Upper lobe of left lung (tissue), 6 donors: ENCODE measurements at regions not wholly inside any gene's neighbourhood (a gene's known extent, or its start where the extent isn't known, plus 50 kb on each side); places are given as distances from the start of the nearest gene placed in this dataset.

ENCODE experiments used
- ATAC-seq, 2 donors: fragments of 200-7000 bp; cut with Tn5 transposase; one replicate each; pipeline ENCODE4 v1.9.1; 2022; ENCODE audit warnings: mild to moderate bottlenecking in 2 of 2, moderate library complexity in 2 of 2; ENCODE audit not compliant: low FRiP score in 2 of 2
- DNase-seq, 2 donors: peaks; one replicate each; pipeline ENCODE4 v3.0.0-alpha.2; 2019 to 2020
- H3K27ac ChIP-seq, 4 donors: fragments of 200-600 bp; sonication (generic); one replicate each; pipeline ENCODE4 v1.5.1; 2016 to 2019
- H3K27me3 ChIP-seq, 4 donors: fragments of 200-600 bp; sonication (generic); one replicate each; pipeline ENCODE4 v1.5.1; 2017 to 2019
- H3K36me3 ChIP-seq, 4 donors: fragments of 200-600 bp; sonication (generic); one replicate each; pipeline ENCODE4 v1.5.1; 2016 to 2019
- H3K4me1 ChIP-seq, 4 donors: fragments of 200-600 bp; sonication (generic); one replicate each; pipeline ENCODE4 v1.5.1; 2018 to 2019
- H3K4me3 ChIP-seq, 4 donors: fragments of 200-600 bp; sonication (generic); one replicate each; pipeline ENCODE4 v1.5.1; 2017 to 2019; ENCODE audit warnings: mild to moderate bottlenecking in 2 of 4, moderate library complexity in 1 of 4
- H3K9me3 ChIP-seq, 4 donors: fragments of 200-600 bp; sonication (generic); one replicate each; pipeline ENCODE4 v1.5.1; 2018 to 2019
- EP300 ChIP-seq, 4 donors: sonication (generic); formaldehyde crosslinking; IDR thresholded peaks; one replicate each; pipeline ENCODE4 v1.5.1; 2017; ENCODE audit warnings: antibody characterized with exemption in 4 of 4, control low read depth in 2 of 4
- POLR2A ChIP-seq, 4 donors: fragments of 450-650 bp; IDR thresholded peaks; one replicate each; pipeline ENCODE4 v1.5.1; 2016 to 2017; ENCODE audit warnings: antibody characterized with exemption in 4 of 4, mild to moderate bottlenecking in 2 of 4
- POLR2AphosphoS5 ChIP-seq, 2 donors: sonication (generic); formaldehyde crosslinking; IDR thresholded peaks; one replicate each; pipeline ENCODE4 v1.5.1; 2017; ENCODE audit warnings: antibody characterized with exemption in 2 of 2
- WGBS, 2 donors: methylation state at CpG; one replicate each; pipeline ENCODE4 v1.1.5; 2017 to 2018; 5-methylcytosine and 5-hydroxymethylcytosine counted together
- TF ChIP-seq, protein P1 (sequence below), 6 experiments: fragments of 450-650 bp in 4 of 6; fragments of 200-600 bp in 2 of 6; sonication (generic) in 2 of 6; IDR thresholded peaks; one replicate each; pipeline ENCODE4 v1.5.1; 2016 to 2019; ENCODE audit warnings: antibody characterized with exemption in 6 of 6
- donor health status: DM: no; HTN: no; CAD: no; lungs with moderate emphysema.
- donor health status: DM: no; HTN: yes; CAD: no; lungs with severe emphysema.

DNA sequence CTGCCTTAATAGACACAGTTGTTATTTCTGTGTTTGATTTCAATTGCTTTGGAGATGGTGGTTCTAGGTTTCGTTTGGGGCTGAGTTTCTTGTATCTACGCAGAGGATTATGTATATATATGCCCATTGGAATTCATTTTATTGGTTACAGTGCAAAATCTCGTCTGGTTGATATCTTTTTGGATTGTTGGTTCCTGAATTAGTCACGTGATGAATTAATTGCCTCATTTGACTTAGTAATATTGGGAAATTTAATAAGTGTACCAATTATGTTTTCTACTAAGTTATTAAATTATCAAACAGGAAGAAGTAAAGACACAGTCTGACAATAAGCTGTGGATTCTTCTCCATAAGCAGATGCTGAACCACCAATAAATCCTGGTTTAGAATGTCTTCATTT, 467.9 kb upstream of the TENM3 start:
- Histone ChIP-seq H3K9me3 (no peaks in the 10 kb centered on the region), H3K27ac (no peak overlapping the region), H3K4me1 (no peaks in the 10 kb centered on the region), H3K36me3 (no peaks in the 10 kb centered on the region), H3K4me3 (no peak overlapping the region), H3K27me3 (no peaks in the 10 kb centered on the region)
- TF ChIP-seq, protein P1, sequence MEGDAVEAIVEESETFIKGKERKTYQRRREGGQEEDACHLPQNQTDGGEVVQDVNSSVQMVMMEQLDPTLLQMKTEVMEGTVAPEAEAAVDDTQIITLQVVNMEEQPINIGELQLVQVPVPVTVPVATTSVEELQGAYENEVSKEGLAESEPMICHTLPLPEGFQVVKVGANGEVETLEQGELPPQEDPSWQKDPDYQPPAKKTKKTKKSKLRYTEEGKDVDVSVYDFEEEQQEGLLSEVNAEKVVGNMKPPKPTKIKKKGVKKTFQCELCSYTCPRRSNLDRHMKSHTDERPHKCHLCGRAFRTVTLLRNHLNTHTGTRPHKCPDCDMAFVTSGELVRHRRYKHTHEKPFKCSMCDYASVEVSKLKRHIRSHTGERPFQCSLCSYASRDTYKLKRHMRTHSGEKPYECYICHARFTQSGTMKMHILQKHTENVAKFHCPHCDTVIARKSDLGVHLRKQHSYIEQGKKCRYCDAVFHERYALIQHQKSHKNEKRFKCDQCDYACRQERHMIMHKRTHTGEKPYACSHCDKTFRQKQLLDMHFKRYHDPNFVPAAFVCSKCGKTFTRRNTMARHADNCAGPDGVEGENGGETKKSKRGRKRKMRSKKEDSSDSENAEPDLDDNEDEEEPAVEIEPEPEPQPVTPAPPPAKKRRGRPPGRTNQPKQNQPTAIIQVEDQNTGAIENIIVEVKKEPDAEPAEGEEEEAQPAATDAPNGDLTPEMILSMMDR (IDR thresholded peaks at IDR 0.05) = no peak
- no peak for TF ChIP-seq POLR2A (IDR thresholded peaks at IDR 0.05)
- TF ChIP-seq POLR2AphosphoS5 (IDR thresholded peaks at IDR 0.05) = no peak
- TF ChIP-seq EP300 (IDR thresholded peaks at IDR 0.05) = no peak
- 76 to 77% methylated on average over 4 of the region's 4 CpGs for WGBS, 2 donors
- ATAC-seq (no peak), DNase-seq (no peak)

DNA sequence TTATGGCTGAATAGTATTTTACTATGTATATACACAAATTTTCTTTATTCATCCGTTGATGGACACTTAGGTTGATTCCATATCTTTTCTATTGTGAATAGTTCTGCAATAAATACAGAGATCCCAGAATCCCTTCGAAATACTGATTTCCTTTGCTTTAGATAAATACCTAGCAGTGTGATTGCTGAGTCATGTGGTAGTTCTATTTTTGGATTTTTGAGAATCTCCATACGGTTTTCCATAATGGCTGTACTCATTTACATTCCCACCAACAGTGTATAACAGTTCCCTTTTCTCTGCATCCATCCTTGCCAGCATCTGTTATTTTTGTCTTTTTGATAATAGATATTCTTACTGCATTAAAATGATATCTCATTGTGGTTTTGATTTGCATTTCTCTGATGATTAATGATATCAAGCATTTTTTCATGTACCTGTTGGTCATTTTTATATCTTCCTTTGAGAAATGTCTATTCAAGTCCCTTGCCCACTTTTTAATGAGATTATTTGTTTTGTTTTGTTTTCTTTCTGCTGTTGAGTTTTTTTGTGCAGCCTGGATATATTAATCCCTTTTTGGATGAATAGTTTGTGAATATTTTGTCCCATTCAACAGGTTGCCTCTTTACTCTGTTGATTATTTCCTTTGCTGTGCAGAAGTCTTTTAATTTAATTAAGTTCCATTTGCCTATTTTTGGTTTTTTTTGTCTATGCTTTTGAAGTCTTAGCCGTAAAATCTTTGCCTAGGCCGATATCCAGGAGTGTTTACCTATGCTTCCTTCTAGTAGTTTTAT, 466.7 kb upstream of the TENM3 start:
- no peak for ATAC-seq
- no peak overlapping the region for H3K27ac ChIP-seq
- TF ChIP-seq EP300 (IDR thresholded peaks at IDR 0.05) (no peak), POLR2AphosphoS5 (IDR thresholded peaks at IDR 0.05) (no peak), POLR2A (IDR thresholded peaks at IDR 0.05) (no peak)
- TF ChIP-seq, protein P1 (IDR thresholded peaks at IDR 0.05) = no peak
- no peaks in the 10 kb centered on the region for H3K36me3 ChIP-seq
- H3K4me3 ChIP-seq = no peak overlapping the region
- H3K27me3 ChIP-seq = no peaks in the 10 kb centered on the region
- WGBS, 2 donors = 80 to 83% methylated on average over 5 of the region's 5 CpGs
- no peaks in the 10 kb centered on the region for H3K4me1 ChIP-seq
- no peaks in the 10 kb centered on the region for H3K9me3 ChIP-seq
- no peak for DNase-seq

GRCh38 chr4:181777518-181777917, 465.7 kb upstream of the TENM3 start:
- 56 to 79% methylated on average over 2 of the region's 2 CpGs for WGBS, 2 donors
- TF ChIP-seq EP300 (IDR thresholded peaks at IDR 0.05) (no peak), POLR2A (IDR thresholded peaks at IDR 0.05) (no peak), POLR2AphosphoS5 (IDR thresholded peaks at IDR 0.05) (no peak)
- TF ChIP-seq, protein P1 (IDR thresholded peaks at IDR 0.05) = no peak
- no peak for DNase-seq
- Histone ChIP-seq H3K9me3 (no peaks in the 10 kb centered on the region), H3K4me3 (no peak overlapping the region), H3K27ac (no peak overlapping the region), H3K4me1 (no peaks in the 10 kb centered on the region), H3K36me3 (no peaks in the 10 kb centered on the region), H3K27me3 (no peaks in the 10 kb centered on the region)
- no peak for ATAC-seq

GRCh38 chr4:181784881-181785280, 458.3 kb upstream of the TENM3 start:
- no peak for TF ChIP-seq POLR2A (IDR thresholded peaks at IDR 0.05)
- no peak for TF ChIP-seq POLR2AphosphoS5 (IDR thresholded peaks at IDR 0.05)
- Histone ChIP-seq H3K27ac (no peak overlapping the region), H3K36me3 (no peaks in the 10 kb centered on the region), H3K9me3 (no peaks in the 10 kb centered on the region), H3K27me3 (no peaks in the 10 kb centered on the region), H3K4me3 (no peak overlapping the region), H3K4me1 (no peaks in the 10 kb centered on the region)
- WGBS, 2 donors = 55 to 67% methylated on average over 2 of the region's 2 CpGs
- DNase-seq (no peak), ATAC-seq (no peak)

- no peaks in the 10 kb centered on the region for H3K27me3 ChIP-seq
- no peaks in the 10 kb centered on the region for H3K36me3 ChIP-seq
- WGBS, 2 donors = 7 to 9% methylated on average over 1 of the region's 1 CpG
- no peak overlapping the region for H3K27ac ChIP-seq
- H3K4me3 ChIP-seq = no peak overlapping the region
- TF ChIP-seq POLR2A (IDR thresholded peaks at IDR 0.05) (no peak), EP300 (IDR thresholded peaks at IDR 0.05) (no peak), POLR2AphosphoS5 (IDR thresholded peaks at IDR 0.05) (no peak)
- TF ChIP-seq, protein P1 (IDR thresholded peaks at IDR 0.05) = no peak
- H3K4me1 ChIP-seq = no peaks in the 10 kb centered on the region
- no peak for ATAC-seq
- H3K9me3 ChIP-seq = peaks cover 0 to 5% (median 3%) of the 10 kb centered on the region in 4 donors
- DNase-seq = no peak
These were observed 450.6 kb upstream of the TENM3 start for GRCh38 chr4:181792641-181793040.
